Left renal cortex interstitium (tissue), 4 donors: ENCODE measurements at regions not wholly inside any gene's neighbourhood (a gene's known extent, or its start where the extent isn't known, plus 50 kb on each side); places are given as distances from the start of the nearest gene placed in this dataset.

Source experiments
- DNase-seq, 4 donors: peaks; one replicate each; pipeline ENCODE4 v3.0.0-alpha.2; 2013; ENCODE audit warnings: low read depth in 4 of 4, low spot score in 2 of 4, missing footprints in 1 of 4

DNA sequence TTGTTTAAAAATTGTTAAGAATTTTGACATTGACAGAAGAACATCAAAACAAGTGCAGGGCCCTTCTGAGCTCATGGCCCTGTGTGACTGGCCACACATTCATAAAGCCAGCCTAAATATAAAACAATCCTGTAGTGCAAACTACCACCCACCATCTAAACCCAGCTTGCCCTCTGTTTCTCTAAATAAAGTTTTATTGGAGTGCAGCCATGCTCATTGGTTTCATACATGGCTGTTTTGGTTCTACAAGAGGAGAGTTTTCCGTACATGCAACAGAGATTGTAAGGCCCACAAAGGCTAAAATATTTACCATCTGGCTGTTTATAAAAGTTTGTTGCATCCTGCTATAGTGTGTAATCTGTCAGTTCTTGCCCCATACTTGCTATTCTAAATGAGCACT is 54.6 kb upstream of the TRIM24 start:
- no peak for DNase-seq

DNA sequence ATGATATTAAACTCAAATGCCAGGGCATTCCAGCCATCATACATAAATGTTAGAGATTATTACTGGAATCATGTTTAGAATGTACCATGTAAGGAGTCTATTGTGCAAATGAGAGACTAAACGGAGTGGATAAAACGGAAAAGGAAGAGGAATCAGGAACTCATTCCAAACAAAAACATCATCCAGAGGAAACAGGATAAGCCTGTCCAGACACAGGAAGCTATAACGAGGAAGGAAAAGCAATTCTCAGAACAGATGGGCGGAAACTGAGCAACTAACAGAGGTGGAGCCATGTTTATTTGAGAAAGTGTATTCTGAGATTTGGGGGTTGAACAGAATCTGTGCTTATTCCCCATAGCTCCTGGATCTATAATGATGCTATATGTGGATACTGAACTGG is 52.3 kb upstream of the TRIM24 start:
- no peak for DNase-seq
